D341Med (cell line): ENCODE measurements at regions not wholly inside any gene's neighbourhood (a gene's known extent, or its start where the extent isn't known, plus 50 kb on each side); places are given as distances from the start of the nearest gene placed in this dataset.

Experiments
- DNase-seq: peaks from one replicate; pipeline ENCODE4 v3.0.0; 2012; ENCODE audit warnings: low spot score

DNA sequence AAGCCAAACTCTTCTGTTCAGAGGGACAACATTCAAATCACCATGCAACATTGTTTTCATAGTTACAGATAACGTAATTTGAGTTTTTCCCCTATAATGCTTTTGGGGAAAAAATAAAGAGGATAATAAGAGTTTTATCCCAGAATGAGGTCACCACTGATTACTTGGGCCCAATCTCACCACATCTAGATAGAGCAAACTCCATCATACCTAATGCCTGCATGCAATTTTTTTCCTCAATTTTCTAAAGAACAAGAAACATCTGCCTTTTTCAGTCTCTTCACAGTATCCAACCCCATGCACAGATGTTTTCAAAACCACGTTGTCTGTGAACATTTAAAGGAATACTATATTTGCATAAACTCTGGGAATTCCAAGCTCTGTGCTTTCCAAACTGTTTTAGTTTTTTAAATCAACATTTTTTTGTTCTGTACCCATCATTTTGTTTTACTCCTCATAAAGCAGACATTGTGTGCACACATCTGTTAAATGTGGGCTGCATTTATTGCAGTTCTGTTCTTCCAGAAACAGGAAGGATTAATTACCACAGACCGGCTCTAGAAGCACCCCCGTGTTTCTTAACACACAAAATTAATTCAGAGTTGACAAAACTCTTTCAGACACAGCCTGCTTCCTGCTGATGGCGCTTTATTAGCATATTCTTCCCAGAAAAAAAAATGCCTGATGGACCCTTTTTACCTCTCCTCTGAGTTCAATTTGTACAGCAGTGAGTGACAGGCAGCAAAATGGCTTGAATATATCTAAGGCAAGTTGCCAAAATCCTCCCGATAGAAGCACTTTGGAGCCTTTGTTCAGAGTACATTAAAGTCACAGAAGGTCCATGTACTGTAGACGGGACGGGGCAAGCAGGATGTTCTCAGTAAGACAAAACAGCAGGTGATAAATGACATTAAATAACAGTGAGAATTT lies 1171.9 kb downstream of the EFNB2 start:
- DNase-seq, result no peak

DNA sequence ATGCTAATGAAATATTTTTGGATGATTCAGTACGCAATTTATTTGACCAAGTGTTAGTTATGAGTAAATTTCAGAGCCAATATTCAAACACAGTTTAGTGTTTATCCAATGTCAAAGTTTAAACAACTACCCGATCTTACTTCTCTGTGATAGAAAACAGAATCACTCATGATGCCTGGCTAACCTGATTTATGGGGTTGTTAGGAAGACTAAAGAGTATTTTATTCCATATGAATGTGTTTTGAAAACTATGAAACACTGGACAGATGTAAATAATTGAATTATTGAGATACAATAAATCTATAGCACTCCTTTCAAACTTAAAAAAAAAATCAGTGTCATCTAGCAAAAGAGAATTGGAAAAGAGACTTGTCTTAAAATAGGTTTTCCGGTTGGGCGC lies 1181.8 kb downstream of the EFNB2 start:
- DNase-seq, result no peak

DNA sequence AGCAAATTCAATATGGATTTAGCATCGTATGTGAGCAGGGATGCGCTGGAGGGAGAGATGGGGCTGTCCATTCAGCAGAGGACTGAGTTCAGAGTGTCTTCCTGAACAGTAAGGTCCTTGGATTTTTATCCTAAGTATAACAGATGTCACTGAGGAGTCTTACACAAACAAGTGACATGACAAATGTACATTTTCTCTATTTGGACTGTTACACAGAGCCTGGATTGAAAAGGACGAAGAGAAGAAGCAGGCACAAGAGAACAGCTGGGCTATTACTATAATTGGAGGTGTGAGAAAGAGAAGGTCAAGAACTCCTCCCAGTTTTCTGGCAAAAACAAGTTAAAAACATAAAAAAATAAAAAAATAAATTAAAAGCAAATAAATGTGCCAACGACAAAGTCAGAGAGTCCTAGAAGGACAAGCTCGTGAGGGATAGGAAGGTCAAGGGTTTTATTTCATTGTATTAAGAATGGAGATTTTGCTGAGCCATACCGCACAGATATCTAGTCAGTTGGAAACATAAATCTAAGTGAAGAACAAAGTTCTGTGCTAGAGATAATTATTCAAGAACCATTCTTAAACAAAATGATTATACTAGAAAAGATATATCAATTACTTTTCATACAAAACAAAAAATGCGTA lies 1186.3 kb downstream of the EFNB2 start:
- DNase-seq, result no peak

DNA sequence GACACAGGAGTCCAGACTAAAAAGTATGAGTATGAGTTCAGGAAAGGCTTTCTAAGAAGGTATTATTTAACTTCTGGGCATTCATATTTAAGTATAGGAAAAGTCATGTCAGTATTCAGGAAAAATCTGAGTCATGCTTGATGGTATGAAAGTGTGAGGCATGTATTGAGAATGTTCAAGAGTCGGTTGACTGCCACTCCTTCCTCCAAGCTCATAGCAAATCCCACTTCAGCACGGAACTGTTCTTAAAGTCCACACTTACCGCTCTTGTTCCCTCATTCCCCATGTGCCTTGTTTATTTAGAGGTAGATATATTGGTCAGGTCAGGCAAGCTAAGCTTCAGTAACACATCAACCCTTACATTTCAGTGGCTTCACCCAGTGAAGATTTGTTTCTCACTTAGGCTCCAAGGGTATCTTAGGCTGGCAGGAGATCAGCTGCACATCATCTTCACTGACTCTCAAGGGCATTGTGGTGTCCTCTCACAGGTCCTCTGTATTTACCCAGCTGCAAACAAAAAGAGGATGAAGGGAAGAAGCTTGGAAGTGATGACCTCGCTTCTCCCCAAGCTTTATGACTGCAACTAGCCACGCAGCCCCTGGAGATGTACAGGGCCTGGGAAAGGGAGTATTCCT lies 1189.2 kb downstream of the EFNB2 start:
- no peak for DNase-seq

DNA sequence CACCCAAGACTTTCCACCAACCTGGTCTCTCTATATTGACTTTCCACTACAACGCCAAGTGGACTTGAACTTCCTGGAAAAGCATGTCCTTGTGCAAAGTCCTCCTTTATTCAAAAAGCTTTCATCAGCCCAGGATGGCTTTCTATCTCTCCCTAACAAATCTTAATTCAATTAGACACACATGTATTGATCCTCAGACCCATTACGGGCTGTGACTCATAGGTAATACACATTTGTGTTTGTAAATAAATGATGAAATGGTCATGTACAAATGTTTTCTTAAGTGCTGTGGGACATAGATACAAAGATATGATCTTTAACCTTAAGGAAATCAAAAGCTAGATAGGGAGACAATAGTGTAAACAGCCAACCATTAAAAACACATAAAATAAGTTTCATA lies 1189.7 kb downstream of the EFNB2 start:
- DNase-seq, result no peak

DNA sequence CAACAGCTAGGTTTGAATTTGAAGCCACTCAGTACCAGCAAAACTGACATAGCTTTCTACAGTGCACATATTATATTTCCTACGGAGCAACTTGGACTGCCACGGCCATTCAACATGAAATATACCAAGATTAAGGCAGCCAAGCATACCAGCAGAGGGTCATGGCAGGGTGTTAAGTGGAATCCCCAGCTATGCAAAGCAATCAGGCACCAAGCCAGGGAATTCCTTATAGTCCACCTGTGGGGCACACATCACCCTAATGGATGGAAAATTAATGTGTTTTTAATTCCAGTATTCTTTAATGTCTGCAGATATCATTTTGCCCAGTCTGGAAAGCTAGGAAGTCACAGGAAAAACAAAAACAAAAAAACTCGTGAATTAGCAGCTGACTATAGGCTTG lies 1190.3 kb downstream of the EFNB2 start:
- no peak for DNase-seq

DNA sequence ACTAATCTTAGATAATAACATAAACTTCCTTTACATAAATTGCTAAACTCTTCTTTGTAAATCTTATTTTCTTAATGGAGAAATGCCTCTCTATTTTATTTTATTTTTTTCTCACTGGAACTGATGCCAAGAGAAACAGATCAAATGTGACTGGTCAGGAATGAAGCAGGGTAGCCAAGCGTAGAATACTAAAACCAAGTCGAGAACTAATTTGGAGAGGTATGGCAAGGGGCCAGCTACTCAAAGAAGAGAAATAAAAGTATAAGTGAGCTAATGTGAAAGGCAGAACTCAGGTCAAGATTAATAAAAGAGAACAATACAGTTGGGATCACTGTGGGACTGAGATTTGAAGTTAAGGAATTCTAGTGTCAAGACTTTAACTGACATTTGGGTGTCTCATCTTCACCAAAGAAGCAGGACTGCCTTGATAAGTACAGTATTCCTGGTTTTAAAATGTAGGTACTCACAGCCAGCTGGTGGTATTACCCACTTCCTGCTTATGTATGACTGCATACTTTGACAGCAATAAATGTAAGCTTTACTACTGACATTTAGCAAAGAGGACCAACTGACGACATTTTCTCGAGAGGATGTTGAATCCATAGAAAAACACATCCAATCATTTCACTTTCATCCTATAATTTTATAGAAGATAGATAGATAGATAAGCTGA lies 1192.2 kb downstream of the EFNB2 start:
- DNase-seq, result no peak

DNA sequence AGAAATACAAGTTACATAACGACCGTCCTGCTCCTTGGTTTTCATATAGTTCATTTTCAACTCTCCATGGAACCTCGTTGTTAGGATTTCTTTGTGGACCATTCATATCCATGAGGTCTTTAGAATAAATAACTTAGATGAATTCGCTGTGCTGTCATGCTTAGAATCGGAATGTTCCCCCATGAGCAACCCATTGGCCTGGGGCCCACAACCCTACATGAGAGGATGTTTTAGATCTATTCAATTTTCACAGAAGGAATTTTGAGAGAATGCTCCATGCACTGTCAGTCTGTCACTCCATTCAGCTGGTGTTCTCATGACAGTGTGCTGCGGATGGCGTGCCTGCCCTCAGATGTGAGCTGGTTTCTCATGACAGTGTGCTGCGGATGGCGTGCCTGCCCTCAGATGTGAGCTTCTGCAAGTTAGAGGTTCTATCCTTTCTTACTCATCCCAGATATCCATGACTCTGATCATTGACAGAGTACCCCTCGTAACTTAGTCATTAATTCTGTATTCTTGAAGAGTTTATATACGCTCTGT lies 1193.1 kb downstream of the EFNB2 start:
- no peak for DNase-seq

DNA sequence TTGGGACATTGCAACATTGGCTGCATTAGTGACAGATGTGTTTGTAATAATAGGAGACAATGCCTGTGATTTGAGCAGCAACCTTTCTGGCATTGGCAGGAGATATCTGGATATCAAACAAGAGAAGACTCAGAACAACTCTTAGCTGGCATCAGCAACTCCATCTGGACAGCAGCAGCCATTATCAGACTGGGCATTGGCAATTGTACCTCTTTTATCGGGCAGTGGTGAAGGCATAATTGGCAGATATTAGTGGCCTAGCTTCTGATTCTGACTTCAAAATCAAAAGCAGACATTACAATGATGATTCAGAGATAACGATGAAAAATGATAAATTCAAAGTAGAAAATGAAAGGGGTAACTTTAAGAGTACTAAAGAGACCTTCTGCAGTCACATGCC lies 1193.7 kb downstream of the EFNB2 start:
- DNase-seq, result no peak

DNA sequence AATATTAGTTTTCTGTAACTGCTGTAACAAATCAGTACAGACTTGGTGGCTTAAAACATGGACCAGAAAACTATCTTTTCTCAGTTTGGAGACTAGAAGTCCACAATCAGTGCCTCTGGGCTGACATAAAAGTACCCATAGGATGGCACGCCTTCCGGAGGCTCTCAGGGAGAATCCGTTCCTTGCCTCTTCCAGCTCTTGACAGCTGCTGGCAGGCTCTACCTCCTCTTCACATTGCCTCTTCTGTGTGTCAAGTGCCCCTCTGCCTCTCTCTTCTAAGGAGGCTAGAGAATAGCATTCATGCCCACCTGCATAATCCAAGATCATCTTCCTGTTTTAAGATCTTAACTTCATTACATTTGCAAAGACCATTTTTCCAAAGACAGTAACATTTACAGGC lies 1194.2 kb downstream of the EFNB2 start:
- no peak for DNase-seq

DNA sequence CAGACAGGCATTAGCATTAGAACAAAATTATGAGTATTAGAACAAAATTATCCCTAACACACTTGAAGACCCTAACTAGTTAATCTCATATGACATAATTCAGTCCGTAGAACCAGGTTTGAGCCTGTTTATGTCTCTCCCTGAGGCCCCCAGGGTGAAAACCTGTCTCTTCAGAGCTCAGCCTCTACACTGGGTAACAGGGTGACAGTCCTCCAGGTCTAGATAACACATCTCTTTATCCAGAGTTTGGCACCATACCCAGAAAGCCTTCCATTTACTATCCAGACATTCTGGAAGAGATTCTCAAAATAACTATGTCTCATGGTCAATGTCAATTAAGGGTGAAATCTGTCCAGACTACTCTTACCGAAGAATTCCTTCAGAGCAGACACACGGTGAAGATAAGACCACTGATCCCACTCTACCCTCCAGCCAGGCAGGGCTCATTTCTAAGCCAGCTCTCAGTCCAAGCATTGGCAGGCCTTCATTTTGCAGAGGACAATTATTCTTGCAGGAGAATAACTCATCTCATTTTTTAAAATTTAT lies 1195.3 kb downstream of the EFNB2 start:
- DNase-seq, result no peak

DNA sequence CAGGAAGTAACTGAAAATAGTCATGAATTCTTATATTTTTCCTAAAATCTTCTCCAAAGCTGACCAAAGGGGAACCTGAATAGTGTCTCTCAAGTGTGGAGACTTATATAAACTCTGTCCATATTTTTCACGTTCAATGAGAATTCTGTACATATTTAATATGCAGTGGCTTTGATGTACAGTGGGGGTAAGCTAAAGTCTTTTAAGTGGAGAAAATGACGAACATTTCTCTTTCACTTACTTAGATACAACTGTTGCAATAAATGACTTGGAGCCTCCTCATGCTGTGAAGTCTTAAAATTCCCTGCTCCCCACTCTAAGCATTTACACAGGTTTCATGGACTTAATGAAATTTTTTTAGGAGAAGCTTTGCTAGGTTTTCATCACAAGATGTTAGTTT lies 1196.7 kb downstream of the EFNB2 start:
- no peak for DNase-seq

DNA sequence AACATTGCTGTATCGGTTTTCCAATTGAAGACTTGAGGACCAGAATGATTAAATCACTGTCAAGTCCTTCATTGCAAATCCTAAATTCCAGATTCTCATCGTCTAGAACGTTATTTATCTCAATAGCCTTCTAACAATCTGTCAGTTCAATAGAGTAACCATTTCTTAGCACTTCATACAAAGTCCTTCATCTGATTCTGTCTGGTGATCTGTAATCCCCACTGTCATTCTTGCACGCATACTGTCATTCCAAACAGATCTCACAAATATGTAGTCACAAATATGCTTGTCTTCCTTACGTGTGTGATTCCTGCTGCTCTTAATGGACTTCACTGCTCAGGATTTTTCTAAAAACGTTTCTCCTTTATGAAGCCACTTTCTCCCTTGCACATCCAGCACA lies 1197.5 kb downstream of the EFNB2 start:
- DNase-seq, result no peak

DNA sequence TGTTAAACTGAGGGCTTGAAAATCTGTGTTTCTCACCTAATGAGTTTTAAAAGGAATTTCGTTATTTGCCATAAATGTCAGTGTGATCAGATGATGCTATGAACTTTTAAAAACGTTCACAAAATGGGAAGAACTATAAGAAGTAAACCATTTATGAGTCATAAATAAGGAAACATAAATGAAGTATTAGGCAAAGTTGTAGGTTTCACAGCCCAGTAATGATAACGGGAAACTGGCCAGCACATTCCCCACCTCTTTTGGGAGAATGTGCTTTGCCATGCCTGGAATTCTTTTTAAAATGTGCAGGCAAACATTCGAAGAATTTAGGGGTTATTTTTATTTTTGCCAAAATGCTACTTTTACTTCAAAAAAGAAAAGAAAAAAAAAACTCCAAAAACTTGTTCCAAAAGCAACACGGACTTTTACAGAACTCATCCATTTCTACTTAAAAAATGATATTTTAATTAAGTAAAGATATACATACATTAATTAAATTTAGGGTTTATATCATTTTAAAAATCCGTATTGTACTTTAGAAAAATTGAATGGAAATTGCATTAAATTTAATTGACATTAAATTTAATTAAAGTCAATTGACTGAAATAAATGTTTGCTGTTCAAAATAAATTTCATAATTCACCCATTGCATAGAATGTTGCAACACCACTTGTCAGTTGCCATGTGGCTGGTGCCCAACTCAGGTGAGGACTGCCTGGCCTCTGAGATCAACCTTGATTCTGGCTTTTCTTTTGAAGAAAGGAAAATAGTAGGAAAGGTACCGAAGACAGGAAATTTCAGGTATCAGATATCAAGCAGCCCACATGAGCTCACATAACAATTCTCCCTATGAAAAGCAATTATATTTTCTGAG lies 1198.5 kb downstream of the EFNB2 start:
- no peak for DNase-seq

DNA sequence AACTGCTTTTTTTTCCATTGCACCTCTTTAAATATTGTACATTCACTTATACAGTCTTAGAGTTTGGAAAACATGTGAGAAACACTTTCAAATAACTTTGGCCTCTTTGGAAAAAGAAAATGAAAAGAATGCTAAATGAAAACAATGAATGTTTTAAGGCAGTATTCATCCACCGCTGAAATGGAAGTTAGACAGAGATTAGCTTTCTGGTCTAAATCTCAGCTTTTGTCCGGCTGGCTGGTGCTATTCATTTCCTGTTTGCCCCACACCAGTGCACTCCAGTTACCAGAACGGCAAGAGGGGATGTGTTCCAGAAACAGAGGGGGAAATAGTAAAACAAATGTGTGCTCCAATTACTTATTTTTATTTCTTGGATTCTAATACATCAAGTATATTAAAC lies 1201.3 kb downstream of the EFNB2 start:
- DNase-seq, result no peak

DNA sequence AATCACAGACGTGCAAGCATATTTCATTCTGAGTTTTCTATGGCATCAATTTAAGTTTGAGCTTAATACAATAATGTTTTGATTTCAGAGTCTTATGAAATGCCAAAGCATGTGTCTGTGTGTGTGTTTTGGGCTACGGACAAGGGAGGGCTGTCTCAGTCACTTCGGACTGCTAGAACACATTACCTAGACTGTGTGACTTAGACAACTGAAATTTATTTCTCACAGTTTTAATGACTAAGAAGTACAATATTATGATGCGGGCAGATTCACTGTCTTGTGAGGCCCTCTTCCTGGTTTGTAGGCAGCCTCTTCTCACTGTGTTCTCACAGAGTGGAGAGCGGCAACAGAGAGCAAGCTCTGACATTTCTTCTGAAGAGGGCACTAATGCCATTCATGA lies 1202.0 kb downstream of the EFNB2 start:
- no peak for DNase-seq

DNA sequence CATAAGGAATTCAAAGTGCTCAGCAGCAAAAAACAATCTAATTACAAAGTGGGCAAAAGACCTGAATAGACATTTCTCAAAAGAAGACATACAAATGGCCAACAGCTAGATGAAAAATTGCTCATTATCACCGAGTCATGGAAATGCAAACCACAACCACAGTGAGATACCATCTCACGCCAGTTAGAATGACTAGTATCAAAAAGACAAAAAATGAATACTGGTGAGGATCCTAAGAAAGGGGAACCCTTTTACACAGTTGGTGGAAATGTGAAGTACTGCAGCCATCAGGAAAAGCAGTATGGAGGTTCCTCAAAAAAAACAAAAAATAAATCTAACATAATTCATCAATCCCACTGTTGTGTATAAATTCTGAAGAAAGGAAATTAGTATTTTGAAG lies 1206.1 kb downstream of the EFNB2 start:
- DNase-seq, result no peak

DNA sequence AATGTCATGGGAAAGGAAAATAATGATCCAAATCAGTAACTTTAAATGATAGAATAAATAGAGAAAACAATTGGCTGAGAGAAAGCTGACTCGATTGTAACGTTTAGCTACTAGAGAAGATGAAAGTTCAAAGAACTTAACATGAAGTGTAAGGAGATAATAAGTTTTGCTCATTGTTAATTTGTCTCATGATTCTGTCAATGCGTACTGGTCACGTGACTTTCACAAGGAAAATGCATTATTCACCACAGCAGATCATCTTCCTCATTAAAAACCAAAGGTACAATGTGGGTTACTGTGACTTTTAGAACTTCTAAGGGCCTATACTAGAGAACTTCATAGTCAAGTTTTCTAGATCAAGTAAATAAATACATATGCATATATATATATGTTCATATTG lies 1207.2 kb downstream of the EFNB2 start:
- DNase-seq, result no peak

DNA sequence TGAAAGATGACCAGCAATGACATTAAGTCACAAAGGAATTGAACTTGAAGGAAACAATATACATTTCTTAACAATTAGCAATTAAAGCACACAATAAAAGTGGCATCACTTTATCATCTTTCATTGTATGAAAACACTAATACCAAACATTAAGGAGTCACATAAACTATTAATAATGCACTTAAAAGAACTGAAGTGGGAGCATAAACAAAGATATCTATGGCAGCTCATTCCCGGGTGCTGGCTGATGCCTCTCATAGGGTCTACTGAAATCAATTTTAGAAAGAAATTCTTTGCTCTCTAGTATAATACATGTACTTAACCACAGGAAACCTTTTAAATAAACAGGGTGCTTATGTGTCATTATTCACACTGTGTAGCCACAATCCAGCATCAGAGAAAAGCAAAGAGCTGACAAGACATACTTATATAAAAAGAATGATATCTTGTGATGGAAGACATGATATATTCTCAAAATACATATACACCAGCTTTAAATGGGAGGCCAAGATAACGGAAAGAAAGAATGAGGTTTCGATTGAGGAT lies 1207.8 kb downstream of the EFNB2 start:
- no peak for DNase-seq

DNA sequence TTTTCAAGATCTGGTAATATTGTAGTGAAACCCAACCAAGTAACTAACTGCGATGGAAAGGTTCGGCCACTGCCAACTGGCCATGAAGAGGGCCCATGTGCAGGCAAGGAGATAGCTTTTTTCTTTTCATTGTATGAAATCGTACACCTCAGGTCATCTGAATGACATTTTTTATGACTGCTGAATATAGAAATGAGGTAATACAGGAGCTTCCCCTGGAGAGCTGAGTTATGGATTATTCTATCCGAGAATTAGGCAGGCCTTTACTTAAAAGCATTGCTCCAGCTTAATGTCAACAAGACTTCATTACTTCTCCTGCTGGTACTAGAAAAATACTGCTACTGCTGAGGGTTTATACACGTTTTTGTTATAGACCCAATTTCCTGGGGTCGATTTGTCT lies 1215.6 kb downstream of the EFNB2 start:
- no peak for DNase-seq

DNA sequence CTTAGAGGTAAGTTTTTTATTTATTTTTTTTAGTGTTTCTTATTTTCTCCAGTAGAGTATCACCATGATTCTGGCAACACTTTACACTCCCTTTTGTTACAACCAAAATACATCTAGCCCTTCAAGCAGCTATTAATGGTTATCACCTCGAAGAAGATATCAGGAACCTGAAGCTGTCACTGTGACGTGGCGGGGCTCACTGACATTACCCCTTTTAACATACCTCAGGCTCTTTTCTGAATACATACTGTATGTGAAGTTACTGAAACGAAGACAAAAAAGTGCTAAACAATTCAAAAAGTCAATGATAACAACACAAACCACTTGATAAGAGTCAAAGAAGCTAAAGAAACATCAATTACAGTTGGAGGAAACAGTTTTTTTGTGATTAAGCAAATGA lies 1218.7 kb downstream of the EFNB2 start:
- DNase-seq, result no peak
